Peyer's patch (tissue), 4 donors: ENCODE measurements at regions not wholly inside any gene's neighbourhood (a gene's known extent, or its start where the extent isn't known, plus 50 kb on each side); places are given as distances from the start of the nearest gene placed in this dataset.

Experiments
- DNase-seq, 3 donors: peaks; one replicate each; pipeline ENCODE4 v3.0.0-alpha.2; 2017 to 2019
- H3K27ac ChIP-seq, 4 donors: fragments of 200-600 bp; sonication (generic); one replicate each; pipeline ENCODE4 v1.5.1; 2016 to 2019
- H3K27me3 ChIP-seq, 2 donors: fragments of 200-600 bp; sonication (generic); one replicate each; pipeline ENCODE4 v1.5.1; 2019
- H3K36me3 ChIP-seq, 3 donors: fragments of 200-600 bp; sonication (generic); one replicate each; pipeline ENCODE4 v1.5.1; 2016 to 2019
- H3K4me1 ChIP-seq, 4 donors: fragments of 200-600 bp; sonication (generic); one replicate each; pipeline ENCODE4 v1.5.1; 2016 to 2019
- H3K4me3 ChIP-seq, 4 donors: fragments of 200-600 bp; sonication (generic); 1 replicate in 3 of 4; 2 replicates in 1 of 4; pipeline ENCODE4 v1.5.1; 2016 to 2019; ENCODE audit warnings: mild to moderate bottlenecking in 1 of 4
- H3K9me3 ChIP-seq, 4 donors: fragments of 200-600 bp; sonication (generic); one replicate each; pipeline ENCODE4 v1.5.1; 2016 to 2019; ENCODE audit warnings: mild to moderate bottlenecking in 1 of 4
- POLR2A ChIP-seq, 2 donors: fragments of 450-650 bp; IDR thresholded peaks; one replicate each; pipeline ENCODE4 v1.5.1; 2017; ENCODE audit warnings: antibody characterized with exemption in 2 of 2, mild to moderate bottlenecking in 2 of 2, moderate library complexity in 2 of 2
- TF ChIP-seq, protein P1 (sequence below), 6 experiments: fragments of 450-650 bp in 4 of 6; fragments of 200-600 bp in 2 of 6; sonication (generic) in 1 of 6; IDR thresholded peaks; one replicate each; pipeline ENCODE4 v1.5.1; 2017 to 2019; ENCODE audit warnings: antibody characterized with exemption in 6 of 6, mild to moderate bottlenecking in 3 of 6, moderate library complexity in 1 of 6

- no peak for TF ChIP-seq POLR2A (IDR thresholded peaks at IDR 0.05)
- TF ChIP-seq, protein P1, sequence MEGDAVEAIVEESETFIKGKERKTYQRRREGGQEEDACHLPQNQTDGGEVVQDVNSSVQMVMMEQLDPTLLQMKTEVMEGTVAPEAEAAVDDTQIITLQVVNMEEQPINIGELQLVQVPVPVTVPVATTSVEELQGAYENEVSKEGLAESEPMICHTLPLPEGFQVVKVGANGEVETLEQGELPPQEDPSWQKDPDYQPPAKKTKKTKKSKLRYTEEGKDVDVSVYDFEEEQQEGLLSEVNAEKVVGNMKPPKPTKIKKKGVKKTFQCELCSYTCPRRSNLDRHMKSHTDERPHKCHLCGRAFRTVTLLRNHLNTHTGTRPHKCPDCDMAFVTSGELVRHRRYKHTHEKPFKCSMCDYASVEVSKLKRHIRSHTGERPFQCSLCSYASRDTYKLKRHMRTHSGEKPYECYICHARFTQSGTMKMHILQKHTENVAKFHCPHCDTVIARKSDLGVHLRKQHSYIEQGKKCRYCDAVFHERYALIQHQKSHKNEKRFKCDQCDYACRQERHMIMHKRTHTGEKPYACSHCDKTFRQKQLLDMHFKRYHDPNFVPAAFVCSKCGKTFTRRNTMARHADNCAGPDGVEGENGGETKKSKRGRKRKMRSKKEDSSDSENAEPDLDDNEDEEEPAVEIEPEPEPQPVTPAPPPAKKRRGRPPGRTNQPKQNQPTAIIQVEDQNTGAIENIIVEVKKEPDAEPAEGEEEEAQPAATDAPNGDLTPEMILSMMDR (IDR thresholded peaks at IDR 0.05): no peak
- Histone ChIP-seq H3K27ac (no peak overlapping the region), H3K9me3 (no peaks in the 10 kb centered on the region), H3K27me3 (no peaks in the 10 kb centered on the region), H3K4me3 (no peak overlapping the region), H3K4me1 (no peaks in the 10 kb centered on the region), H3K36me3 (no peaks in the 10 kb centered on the region)
- no peak for DNase-seq
Measured at GRCh38 chr15:85963262-85963760, 116.4 kb upstream of the AGBL1 start.

DNA sequence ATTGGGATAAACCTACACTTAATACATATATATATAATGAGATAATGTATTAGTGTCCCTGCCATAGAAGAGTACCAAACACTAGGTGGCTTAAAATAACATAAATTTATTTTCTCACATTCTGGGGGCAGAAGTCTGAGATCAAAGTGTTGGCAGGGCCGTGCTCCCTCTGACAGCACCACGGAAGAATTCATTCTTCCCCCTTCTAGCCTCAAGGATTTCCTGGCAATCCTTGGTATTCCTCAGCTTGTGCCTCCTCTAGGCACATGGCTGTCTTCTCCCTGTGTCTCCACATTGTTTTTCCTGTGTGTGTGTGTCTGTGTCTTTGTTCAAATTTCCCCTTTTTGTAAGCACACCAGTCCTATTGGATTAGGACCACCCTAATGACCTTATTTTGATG lies 115.2 kb upstream of the AGBL1 start:
- H3K4me1 ChIP-seq: no peaks in the 10 kb centered on the region
- TF ChIP-seq, protein P1 (IDR thresholded peaks at IDR 0.05): no peak
- no peak for TF ChIP-seq POLR2A (IDR thresholded peaks at IDR 0.05)
- H3K4me3 ChIP-seq: no peak overlapping the region
- H3K27me3 ChIP-seq: no peaks in the 10 kb centered on the region
- no peak overlapping the region for H3K27ac ChIP-seq
- no peaks in the 10 kb centered on the region for H3K36me3 ChIP-seq
- DNase-seq: no peak
- H3K9me3 ChIP-seq: no peaks in the 10 kb centered on the region

- no peaks in the 10 kb centered on the region for H3K27me3 ChIP-seq
- no peaks in the 10 kb centered on the region for H3K9me3 ChIP-seq
- H3K27ac ChIP-seq: no peak overlapping the region
- no peaks in the 10 kb centered on the region for H3K4me1 ChIP-seq
- DNase-seq: no peak
- no peak for TF ChIP-seq POLR2A (IDR thresholded peaks at IDR 0.05)
- TF ChIP-seq, protein P1 (IDR thresholded peaks at IDR 0.05): no peak
- H3K4me3 ChIP-seq: no peak overlapping the region
- H3K36me3 ChIP-seq: no peaks in the 10 kb centered on the region
Measured at GRCh38 chr15:85967553-85967952, 112.1 kb upstream of the AGBL1 start.

GRCh38 chr15:85972805-85973540 lies 106.7 kb upstream of the AGBL1 start:
- DNase-seq: no peak
- H3K4me1 ChIP-seq: no peaks in the 10 kb centered on the region
- no peaks in the 10 kb centered on the region for H3K9me3 ChIP-seq
- no peaks in the 10 kb centered on the region for H3K36me3 ChIP-seq
- TF ChIP-seq, protein P1 (IDR thresholded peaks at IDR 0.05): no peak
- TF ChIP-seq POLR2A (IDR thresholded peaks at IDR 0.05): no peak
- H3K4me3 ChIP-seq: no peak overlapping the region
- peak overlapping the region in 1 of 4 donors; percentile 22 for H3K27ac ChIP-seq
- H3K27me3 ChIP-seq: no peaks in the 10 kb centered on the region

- DNase-seq: no peak
- H3K27ac ChIP-seq: peak overlapping the region in 1 of 4 donors; percentile 22
- H3K27me3 ChIP-seq: no peaks in the 10 kb centered on the region
- H3K9me3 ChIP-seq: no peaks in the 10 kb centered on the region
- TF ChIP-seq, protein P1 (IDR thresholded peaks at IDR 0.05): no peak
- no peak for TF ChIP-seq POLR2A (IDR thresholded peaks at IDR 0.05)
- H3K4me1 ChIP-seq: no peaks in the 10 kb centered on the region
- no peaks in the 10 kb centered on the region for H3K36me3 ChIP-seq
- no peak overlapping the region for H3K4me3 ChIP-seq
Measured at GRCh38 chr15:85973584-85974347, 105.9 kb upstream of the AGBL1 start.
